HEK293T (cell line): ENCODE measurements at regions not wholly inside any gene's neighbourhood (a gene's known extent, or its start where the extent isn't known, plus 50 kb on each side); places are given as distances from the start of the nearest gene placed in this dataset.

Experiments used
- ARNT ChIP-seq: fragments of 450-650 bp; IDR thresholded peaks from 2 replicates; pipeline ENCODE4 v1.6.1; 2017; ENCODE audit warnings: mild to moderate bottlenecking
- BHLHE40 ChIP-seq: fragments of 450-650 bp; IDR thresholded peaks from 2 replicates; pipeline ENCODE4 v1.6.1; 2016; ENCODE audit warnings: mild to moderate bottlenecking, moderate library complexity, borderline replicate concordance
- ELF4 ChIP-seq: fragments of 450-650 bp; IDR thresholded peaks from 2 replicates; pipeline ENCODE4 v1.6.1; 2017; ENCODE audit warnings: antibody characterized with exemption
- FOXA1 ChIP-seq: fragments of 450-650 bp; IDR thresholded peaks from 2 replicates; pipeline ENCODE4 v1.6.1; 2016; ENCODE audit warnings: mild to moderate bottlenecking
- FOXK2 ChIP-seq: fragments of 450-650 bp; IDR thresholded peaks from 2 replicates; pipeline ENCODE4 v1.6.1; 2016; ENCODE audit warnings: mild to moderate bottlenecking
- FOXM1 ChIP-seq: fragments of 450-650 bp; IDR thresholded peaks from 2 replicates; pipeline ENCODE4 v1.6.1; 2017; ENCODE audit warnings: mild to moderate bottlenecking, borderline replicate concordance
- HDGF ChIP-seq: fragments of 450-650 bp; IDR thresholded peaks from 2 replicates; pipeline ENCODE4 v1.6.1; 2017; ENCODE audit warnings: antibody characterized with exemption, borderline replicate concordance
- L3MBTL2 ChIP-seq: fragments of 450-650 bp; conservative IDR thresholded peaks from 2 replicates; pipeline ENCODE4 v1.6.1; 2016; ENCODE audit warnings: mild to moderate bottlenecking
- NFRKB ChIP-seq: fragments of 450-650 bp; IDR thresholded peaks from 2 replicates; pipeline ENCODE4 v1.6.1; 2016; ENCODE audit warnings: mild to moderate bottlenecking, moderate library complexity
- SP1 ChIP-seq: fragments of 450-650 bp; IDR thresholded peaks from 2 replicates; pipeline ENCODE4 v1.6.1; 2017
- SUZ12 ChIP-seq: fragments of 450-650 bp; IDR thresholded peaks from 2 replicates; pipeline ENCODE4 v1.6.1; 2016; ENCODE audit warnings: mild to moderate bottlenecking
- TARDBP ChIP-seq: fragments of 450-650 bp; IDR thresholded peaks from 2 replicates; pipeline ENCODE4 v1.6.1; 2016
- ZNF384 ChIP-seq: fragments of 450-650 bp; IDR thresholded peaks from 2 replicates; pipeline ENCODE4 v1.6.1; 2016
- TF ChIP-seq, protein P1 (sequence below): fragments of 450-650 bp; IDR thresholded peaks from 2 replicates; pipeline ENCODE4 v1.6.1; 2016

DNA sequence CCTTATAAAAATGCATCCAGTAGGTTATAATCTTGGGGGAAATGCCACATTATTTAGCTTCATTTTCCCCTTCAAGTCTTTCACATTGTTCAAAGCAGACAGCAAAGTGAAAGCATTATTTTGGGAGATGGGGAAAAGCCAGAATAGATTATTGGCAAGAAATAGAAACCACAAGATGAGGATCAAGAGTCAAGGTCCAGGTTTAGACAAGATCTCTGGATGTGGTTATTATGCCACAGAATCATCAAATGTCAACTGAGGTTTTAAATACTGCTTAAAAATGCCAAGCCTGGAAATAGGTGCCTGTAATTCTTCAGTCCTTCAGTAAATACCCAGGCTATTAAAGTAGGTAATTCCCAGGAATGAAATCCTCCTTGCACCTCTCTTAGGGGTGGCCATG is 65.1 kb upstream of the ALOX12 start:
- TF ChIP-seq SP1, result no peak
- no peak for TF ChIP-seq ARNT
- no peak for TF ChIP-seq SUZ12
- TF ChIP-seq FOXK2, result no peak
- no peak for TF ChIP-seq FOXM1
- no peak for TF ChIP-seq BHLHE40
- no peak for TF ChIP-seq HDGF
- no peak for TF ChIP-seq ELF4
- TF ChIP-seq L3MBTL2, result no peak
- TF ChIP-seq, protein P1, sequence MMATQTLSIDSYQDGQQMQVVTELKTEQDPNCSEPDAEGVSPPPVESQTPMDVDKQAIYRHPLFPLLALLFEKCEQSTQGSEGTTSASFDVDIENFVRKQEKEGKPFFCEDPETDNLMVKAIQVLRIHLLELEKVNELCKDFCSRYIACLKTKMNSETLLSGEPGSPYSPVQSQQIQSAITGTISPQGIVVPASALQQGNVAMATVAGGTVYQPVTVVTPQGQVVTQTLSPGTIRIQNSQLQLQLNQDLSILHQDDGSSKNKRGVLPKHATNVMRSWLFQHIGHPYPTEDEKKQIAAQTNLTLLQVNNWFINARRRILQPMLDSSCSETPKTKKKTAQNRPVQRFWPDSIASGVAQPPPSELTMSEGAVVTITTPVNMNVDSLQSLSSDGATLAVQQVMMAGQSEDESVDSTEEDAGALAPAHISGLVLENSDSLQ, result no peak
- TF ChIP-seq NFRKB, result no peak
- no peak for TF ChIP-seq FOXA1
- no peak for TF ChIP-seq ZNF384
- no peak for TF ChIP-seq TARDBP
